ENCODE measurements at regions not wholly inside any gene's neighbourhood (a gene's known extent, or its start where the extent isn't known, plus 50 kb on each side); places are given as distances from the start of the nearest gene placed in this dataset.

DNA sequence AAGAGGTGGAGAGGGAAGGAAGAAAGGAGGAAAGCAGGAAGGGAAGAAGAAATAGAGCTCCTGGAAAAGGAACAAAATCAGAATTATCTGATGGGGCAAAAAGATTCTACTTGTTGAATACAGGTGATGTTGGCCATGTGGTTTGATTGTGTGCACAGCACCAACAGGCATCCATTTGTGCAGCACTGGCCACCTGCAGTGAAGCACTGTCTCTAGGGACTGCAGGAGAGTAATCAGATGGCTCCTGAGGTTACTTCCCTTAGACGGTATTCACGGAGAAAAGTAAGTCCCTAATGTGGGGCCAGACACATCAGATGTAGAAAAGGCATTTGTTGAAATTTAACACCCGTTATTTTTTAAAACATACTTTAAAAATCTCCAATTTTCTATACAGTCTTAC, 135.3 kb upstream of the VIPR2 start:
- no peak for TF ChIP-seq CTCF (IDR thresholded peaks at IDR 0.05; ENCODE audit: low read depth, low read length, poor library complexity, severe bottlenecking)
- TF ChIP-seq EZH2phosphoT487 (IDR thresholded peaks at IDR 0.05; ENCODE audit: borderline replicate concordance, low read length), result no peak

Data from DOHH2 (cell line).